ENCODE measurements at regions not wholly inside any gene's neighbourhood (a gene's known extent, or its start where the extent isn't known, plus 50 kb on each side); places are given as distances from the start of the nearest gene placed in this dataset.
"Not testable (repeated sequence)": the region's sequence is repeated elsewhere in the genome, so short reads cannot be mapped to it uniquely, and the experiment has no call there.

DNA sequence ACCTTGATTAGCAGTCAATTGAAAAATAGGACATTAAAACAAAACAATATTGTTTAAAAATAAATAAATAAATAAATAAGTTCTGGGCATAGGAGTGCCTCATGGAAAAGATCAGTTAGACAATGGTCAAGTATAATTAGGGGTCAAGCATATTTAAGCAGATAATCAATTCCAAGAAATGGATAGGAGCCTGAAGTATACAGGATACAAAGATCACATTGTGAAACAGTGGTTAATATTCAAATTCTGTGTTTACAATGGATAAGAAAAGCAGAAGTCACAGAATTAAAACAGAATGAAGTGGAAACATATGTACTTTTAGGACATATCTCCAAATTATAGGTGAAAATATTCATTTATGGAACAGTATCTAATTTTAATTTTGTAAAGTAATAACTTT lies 1028.6 kb upstream of the CITED2 start:
- FAIRE-seq (no peak), DNase-seq (ENCODE audit: low spot score in 2 of 2) (no peak)

DNA sequence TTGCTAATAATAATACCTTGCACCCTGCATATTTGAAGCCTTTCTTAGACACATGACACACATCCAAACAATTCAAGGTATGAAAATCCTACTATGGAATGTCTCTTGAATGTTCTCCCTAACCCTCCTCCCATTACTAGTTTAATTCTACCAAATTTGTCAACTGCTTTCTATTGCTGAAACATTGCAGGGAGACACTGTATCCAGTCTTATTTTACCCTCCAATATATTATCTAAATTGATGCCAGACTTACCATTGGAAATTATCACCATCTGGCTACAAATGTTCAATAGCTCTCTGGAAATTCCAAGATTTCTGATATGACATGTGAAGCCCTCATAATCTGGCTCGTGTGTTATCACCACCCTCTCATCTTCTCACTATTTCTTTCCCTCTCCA lies 1027.3 kb upstream of the CITED2 start:
- DNase-seq (ENCODE audit: low spot score in 2 of 2) (no peak), FAIRE-seq (no peak)

DNA sequence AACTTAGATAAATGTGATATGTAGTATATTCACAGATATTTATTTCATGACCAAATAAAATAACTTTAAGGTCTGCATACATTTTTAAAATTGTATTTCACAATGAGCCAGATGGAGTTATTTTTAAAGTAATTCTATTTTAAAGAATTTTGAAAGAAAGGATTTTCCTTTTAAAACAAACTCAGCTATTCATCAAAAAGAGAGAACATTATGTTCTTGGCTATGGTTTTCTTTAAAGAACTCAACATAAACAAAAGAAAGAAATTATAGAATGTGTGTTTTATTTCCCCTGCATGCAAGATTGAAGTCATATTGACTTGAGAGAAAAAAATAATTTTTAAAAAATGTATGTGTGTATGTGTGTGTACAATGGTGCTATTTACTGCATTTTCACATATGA lies 1023.6 kb upstream of the CITED2 start:
- FAIRE-seq = peak; percentile 44
- DNase-seq (ENCODE audit: low spot score in 2 of 2) = no peak

DNA sequence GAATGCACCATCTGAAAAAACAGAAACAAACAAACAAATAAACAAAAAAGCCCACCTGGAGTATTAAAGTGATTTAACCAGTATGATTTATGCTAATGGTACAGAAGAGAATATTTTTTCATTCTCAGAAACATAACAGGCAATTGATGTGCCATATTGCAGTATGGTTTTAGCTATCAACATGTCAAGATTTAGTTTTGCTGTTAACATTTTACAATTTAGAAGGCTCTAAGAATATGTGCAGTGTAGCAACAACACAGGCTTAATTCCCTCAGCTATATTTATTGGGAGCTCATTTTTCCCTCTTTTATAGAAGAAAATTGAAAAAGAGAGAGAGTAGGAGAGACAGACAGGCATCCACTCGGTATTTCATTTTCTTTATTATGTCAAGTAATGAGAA lies 1022.7 kb upstream of the CITED2 start:
- no peak for FAIRE-seq

DNA sequence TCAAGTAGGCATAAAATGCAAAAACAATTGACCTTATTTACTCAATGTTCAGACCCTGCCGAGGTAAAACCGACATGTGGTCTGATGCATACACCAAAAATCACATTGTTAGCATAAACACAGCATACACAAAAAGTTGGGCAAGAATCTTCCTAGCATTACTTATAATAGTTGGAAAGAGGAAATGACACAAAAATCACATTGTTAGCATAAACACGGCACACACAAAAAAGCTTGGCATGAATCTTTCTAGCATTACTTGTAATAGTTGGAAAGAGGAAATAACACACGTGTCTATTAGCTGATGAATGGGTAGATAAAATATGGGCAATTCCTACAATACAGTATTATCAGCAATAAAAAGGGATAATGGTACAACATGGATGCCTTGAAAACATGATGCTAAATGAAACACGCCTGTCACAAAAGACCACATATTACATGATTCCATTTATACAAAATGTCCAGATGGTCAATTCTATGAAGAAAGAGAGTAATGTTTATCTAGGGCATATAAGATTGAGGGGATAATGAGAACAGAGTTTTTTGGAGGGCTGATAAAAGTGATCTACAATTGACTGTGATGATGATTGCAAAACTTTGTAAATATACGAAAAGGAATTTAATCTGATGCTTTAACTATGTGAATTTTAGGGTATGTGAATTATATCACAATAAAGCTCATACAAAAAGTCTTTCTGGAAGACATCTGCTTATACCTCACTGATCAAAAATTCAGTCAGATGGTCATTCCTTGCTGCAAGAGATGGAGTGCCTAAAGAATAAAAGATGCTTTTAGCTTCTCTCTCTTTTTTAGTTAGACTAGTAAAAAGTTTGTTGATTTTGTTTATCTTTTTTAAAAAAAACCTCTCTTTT lies 1019.5 kb upstream of the CITED2 start:
- no peak for FAIRE-seq

More for the DNA sequence above, 1022.7 kb upstream of the CITED2 start:
- DNase-seq (ENCODE audit: low spot score in 2 of 2) = no peak

DNA sequence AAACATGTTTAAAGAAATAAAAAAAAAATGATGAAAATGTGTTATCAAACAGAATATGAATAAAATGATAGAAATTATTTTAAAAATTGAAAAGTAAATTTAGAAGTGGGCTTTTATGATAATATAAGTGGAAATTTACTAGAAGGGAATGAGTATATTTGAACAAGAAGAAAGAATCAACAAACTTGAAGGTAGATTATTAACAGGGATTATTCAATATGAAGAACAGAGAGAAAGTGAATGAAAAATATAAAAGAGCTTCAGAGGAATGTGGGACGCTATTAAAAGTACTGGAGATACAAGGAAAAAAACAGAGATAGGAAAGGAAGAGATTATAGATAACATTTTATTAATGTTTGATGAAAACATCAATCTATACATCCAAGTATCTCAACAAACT lies 1014.4 kb upstream of the CITED2 start:
- FAIRE-seq (peak; percentile 75), DNase-seq (ENCODE audit: low spot score in 2 of 2) (no peak)

More for the DNA sequence above, 1019.5 kb upstream of the CITED2 start:
- no peak for DNase-seq (ENCODE audit: low spot score in 2 of 2)

DNA sequence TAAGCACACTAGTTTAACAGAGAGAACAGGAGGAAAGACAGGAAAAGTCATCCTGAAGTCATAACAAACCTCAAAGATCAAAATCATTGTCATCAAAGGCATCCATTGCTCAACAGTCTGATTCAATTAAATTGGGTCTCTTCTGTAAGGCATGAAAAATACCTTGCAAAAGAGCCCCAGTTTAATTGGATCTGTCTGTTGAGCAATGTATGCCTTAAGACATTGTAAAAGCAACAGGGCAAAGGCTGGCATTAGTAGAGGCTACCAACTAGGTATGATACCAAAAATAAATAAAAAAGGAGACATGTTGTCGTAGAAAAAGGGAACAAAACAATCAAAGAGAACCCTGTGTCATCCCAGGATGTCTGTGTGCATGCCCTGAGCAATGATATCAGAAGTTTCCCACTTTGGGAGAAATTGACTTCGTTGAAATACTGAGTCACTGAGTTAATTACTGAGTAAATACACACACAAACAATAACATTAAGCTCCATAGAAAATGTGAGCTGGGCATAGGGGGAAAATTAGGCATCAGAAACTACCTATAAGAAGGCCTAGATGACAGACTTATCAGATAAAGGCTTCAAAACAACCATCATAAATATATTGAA lies 1013.8 kb upstream of the CITED2 start:
- FAIRE-seq (no peak), DNase-seq (ENCODE audit: low spot score in 2 of 2) (no peak)

DNA sequence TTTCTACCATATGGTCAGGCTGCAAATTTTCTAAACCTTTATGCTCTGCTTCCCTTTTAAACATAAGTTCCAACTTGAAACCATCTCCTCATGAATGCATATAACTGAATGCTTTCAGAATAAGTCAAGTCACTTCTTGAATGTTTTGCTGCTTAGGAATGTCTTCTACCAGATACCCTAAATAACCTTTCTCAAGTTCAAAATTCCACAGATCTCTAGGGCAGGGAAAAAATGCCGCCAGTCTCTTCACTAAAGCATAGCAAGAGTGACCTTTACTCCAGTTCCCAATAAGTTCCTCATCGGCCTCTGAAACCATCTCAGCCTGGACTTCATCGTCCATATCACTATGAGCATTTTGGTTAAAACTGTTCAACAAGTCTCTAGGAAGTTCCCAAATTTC lies 1011.2 kb upstream of the CITED2 start:
- DNase-seq (ENCODE audit: low spot score in 2 of 2) (no peak), FAIRE-seq (no peak)

DNA sequence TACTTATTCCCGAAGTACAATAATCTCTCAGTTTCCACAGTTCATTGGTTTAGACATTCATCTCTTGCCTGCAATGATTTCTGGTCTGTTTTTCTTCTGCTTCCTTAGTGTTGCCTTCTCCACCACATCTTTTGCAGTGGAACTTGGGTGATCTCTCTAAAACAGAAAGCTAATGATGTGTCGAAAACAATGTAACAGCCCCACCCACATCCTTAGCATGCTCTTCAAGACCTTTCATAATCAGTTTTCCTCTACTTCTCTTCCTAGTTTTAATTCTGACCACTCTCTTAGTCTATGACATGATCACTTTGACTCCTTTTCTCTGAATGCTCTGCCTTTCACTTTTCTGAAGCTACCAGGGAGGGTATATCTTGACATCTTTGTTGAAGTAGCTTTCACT lies 1007.9 kb upstream of the CITED2 start:
- DNase-seq (ENCODE audit: low spot score in 2 of 2) = no peak
- no peak for FAIRE-seq

DNA sequence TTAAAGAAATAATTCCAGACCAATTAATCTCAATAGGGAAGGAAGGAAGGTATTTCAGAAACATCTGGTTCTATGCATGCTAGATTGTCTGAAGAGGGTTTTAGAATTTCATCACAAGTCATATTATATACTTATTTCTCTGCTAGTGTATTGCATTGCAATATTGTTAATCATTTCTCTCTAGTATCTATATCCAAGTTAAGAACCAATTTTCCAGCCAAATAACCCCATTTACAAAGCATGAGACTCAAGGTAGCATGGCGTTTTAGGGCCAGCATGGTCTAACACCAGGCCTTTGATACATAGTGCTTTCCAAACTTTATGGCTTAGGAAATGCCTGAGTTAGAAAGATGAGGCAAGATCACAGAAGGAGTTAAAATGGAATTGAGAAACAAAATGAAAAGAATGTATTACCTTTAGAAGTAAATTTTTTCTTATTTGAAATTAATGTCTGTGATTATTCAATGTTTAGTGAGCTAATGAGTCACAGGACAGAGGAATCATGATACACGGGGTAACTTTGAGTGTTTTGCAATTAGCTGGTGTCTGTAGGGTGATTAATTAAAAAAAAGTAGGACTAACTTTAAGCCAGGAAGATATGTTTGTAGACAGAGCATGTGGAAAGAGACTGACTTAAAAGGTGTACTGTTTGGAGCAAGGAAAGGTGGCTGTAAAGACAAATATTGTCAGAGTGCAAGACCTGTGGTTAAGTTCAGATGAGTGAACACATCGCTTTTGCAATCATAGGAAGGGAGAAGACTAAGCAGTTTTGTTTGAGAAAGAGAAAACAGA lies 1006.2 kb upstream of the CITED2 start:
- FAIRE-seq (no peak), DNase-seq (ENCODE audit: low spot score in 2 of 2) (no peak)

DNA sequence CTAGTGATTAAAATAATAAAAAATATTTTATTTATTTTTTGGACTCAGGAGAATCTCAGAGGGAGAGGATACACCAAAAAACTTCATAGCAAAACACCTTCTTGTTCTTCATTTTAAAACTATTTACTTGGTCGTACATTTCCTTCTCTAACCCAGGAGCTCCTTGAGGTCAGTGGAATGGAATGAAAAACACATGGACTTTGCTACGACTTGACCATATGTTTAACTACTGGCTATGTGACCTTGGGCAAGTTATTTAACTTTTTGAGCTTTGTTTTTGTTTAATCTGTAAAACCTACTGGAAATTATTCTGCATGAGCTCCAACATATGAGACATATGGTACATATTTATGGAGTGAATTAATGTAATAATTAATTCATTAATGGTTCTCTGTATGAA lies 1005.5 kb upstream of the CITED2 start:
- no peak for DNase-seq (ENCODE audit: low spot score in 2 of 2)
- FAIRE-seq = no peak

DNA sequence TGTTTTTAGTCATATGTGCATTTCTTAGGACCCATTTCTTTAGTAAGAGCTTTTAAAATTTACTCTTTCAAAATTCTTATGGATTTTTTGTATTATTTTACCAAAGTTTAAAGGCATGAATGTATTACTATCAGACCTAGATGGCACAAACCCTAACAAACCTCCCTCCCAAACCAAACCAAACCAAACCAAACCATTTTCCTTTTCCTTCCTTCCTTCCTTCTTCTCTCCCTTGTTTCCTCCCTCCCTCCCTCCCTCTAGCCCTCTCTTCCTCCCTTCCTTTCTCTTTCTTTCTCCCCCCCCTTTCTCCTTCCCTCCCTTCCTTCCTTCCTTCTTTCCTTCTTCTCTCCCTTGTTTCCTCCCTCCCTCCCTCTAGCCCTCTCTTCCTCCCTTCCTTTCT lies 1001.8 kb upstream of the CITED2 start:
- no peak for FAIRE-seq

DNA sequence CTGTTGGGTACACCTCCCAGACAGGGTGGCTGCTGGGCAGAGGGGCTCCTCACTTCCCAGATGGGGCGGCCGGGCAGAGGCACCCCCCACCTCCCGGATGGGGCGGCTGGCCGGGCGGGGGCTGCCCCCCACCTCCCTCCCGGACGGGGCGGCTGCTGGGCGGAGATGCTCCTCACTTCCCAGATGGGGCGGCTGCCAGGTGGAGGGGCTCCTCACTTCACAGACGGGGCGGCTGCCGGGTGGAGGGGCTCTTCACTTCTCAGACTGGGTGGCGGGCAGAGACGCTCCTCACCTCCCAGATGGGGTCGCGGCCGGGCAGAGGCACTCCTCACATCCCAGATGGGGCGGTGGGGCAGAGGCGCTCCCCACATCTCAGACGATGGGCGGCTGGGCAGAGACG lies 999.3 kb upstream of the CITED2 start:
- FAIRE-seq; DNase-seq (ENCODE audit: low spot score in 2 of 2): not testable (repeated sequence)

More for the DNA sequence above, 1001.8 kb upstream of the CITED2 start:
- DNase-seq (ENCODE audit: low spot score in 2 of 2) = no peak

DNA sequence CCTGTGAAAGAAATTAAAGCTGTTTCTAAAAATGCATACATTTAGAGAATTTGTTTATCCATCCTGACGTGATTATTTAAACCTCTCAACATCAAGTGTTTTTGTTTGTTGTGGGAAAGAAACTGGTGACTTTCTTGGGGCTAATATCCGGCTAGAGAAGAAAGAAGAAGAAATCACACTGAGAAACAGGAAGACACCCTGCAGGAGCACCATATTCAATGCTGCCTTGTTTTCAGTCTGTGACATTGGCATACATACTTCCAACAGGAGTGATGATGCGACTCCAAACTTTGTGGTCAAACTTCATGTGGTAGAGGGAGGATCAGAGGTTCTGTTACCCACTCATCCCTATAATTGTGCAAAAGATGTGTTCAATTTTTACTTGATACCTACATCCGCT lies 997.6 kb upstream of the CITED2 start:
- DNase-seq (ENCODE audit: low spot score in 2 of 2) = no peak
- no peak for FAIRE-seq

DNA sequence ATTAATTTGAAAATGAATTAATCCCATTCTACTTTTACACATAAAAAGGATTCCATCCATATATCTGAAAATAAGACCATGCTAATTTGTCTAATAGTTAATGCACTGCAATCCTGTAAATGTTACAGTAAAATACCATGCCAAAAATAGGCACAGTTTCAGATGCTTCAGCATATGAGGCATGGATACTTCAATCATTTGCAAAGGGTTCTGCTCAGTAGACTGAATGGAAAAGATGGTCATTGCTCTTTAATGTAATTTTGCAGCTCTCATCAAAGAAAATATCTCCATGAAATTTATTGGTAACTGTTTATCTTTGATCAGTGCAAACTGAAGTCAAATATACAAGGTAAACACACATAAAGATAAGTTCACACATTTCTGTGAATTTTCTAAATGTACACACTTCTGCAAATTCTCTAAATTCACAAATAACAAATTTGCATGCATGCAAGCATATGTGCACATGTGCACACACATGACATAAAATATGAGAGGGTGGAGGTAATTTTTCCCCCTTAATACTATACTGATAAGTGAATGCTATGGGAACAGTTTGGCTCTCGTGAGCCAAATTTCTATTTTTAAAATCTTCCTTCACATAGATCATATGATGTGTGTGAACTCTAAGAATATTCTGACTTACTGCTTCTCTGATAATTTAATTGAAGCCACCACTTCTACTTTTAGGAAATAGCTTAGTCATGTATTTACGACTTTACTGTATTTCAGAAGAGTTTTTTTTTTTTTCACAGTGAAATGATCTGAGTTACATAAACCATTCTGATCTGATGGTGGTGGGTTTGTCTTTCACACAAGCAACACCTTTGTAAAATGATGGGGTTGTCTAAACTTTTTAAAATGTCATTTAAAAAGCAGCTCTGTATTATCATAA lies 996.8 kb upstream of the CITED2 start:
- FAIRE-seq (no peak), DNase-seq (ENCODE audit: low spot score in 2 of 2) (no peak)

DNA sequence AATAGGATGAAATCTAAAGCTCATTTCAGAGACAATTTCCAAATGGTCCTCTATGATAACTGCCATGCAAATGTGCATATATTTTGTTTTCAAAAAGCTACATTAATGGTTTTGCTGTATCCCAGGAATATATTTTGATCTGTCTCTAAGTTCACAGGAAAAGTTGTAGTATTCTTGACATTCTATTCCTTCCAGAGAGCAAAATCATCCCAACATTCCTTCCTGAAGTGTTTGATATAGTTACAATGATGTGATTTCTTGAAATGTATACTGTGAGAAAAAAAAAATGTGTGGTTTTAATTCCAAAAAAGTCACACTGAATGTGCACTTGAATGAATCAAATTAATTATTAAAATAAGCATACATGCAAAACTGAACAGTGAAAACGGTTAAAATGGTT lies 996.0 kb upstream of the CITED2 start:
- DNase-seq (ENCODE audit: low spot score in 2 of 2) (no peak), FAIRE-seq (no peak)

DNA sequence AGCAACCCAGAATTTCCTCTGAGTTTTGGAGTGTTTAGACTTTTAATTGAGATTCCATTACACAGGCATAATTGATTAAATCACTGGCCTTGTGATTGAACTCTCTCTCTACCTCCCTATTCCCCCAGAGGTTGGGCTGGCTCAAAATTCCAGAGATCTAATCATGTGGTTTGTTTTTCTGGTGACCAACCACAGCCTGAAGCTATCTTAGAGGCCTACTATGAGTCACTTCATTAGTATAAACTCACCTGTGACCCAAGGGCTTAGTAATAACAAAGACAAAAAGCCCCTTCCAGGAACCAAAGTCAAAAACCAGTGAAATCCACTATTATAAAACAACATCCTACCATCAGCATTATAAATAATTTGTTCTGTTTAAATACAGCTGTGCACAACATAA lies 992.5 kb upstream of the CITED2 start:
- FAIRE-seq (no peak), DNase-seq (ENCODE audit: low spot score in 2 of 2) (no peak)

DNA sequence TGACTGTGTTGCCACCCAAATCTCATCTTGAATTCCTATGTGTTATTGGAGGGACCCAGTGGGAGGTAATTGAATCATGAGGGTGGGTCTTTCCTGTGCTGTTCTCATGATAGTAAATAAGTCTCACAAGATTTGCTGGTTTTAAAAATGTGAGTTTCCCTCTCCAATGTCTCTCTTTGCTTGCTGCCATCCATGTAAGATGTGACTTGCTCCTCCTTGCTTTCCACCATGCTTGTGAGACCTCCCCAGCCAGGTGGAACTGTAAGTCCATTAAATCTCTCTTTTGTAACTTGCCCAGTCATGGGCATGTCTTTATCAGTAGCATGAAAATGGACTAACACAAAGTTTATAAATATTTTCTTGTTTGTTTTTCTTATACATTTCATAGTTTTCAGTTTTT lies 990.5 kb upstream of the CITED2 start:
- FAIRE-seq = no peak
- no peak for DNase-seq (ENCODE audit: low spot score in 2 of 2)

DNA sequence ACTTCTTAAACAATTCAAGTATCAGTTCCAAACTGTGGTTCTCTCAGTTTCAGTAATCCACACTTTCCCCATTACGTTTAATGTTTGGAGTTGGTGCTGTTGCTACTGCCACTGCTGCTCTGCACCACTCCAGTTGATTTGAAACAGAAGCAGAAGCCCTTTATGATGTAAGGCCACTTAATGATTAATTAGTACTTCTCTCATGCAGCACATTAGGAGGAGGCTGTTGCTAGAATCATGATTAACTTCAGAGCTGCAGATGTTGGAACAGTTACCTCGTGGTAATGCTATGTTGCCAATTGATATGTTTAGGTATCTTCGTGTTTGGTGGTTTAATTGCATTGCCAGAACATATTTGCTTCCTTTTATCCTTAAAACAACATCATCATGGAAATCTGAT lies 986.2 kb upstream of the CITED2 start:
- DNase-seq (ENCODE audit: low spot score in 2 of 2) (no peak), FAIRE-seq (no peak)

DNA sequence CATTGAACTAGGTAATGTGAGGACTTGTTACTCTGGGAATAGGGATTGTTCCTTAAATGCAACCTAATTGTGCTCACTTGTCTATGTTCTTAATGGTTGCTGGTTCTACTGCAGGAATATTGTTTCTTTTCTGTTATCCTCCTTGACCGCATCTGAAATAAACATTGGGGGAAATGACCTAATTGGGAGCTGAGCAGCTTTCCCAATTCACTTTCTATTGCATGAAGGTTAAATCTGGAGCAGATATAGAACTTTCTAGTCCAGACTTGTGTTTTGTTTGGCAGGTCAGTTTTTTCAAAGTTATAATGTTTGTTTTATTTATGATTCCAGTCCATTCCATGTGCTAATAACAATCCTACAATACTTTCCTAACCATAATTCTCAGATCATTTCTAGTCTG lies 981.0 kb upstream of the CITED2 start:
- FAIRE-seq (no peak), DNase-seq (ENCODE audit: low spot score in 2 of 2) (no peak)

All from frontal cortex (tissue), 3 donors.